A549 (cell line): ENCODE measurements at regions not wholly inside any gene's neighbourhood (a gene's known extent, or its start where the extent isn't known, plus 50 kb on each side); places are given as distances from the start of the nearest gene placed in this dataset.

Experiments used
- ATAC-seq, 2 experiments: fragments of 200-7000 bp in 1 of 2; fragments of >200 bp in 1 of 2; cut with Nextera tagmentation in 1 of 2; cut with Tn5 transposase in 1 of 2; 3 replicates each; pipeline versions ENCODE4 v1.8.0 to v1.9.1; 2018 to 2020; ENCODE audit warnings: mild to moderate bottlenecking in 1 of 2, moderate library complexity in 1 of 2
- CTCF ChIA-PET: fragments of 300-600 bp; sonication (Branson Sonifier 250); formaldehyde crosslinking; extraction: SDS; loops from one replicate; lab custom pipeline; 2021; ENCODE audit warnings: antibody characterized with exemption, inconsistent platforms; lab: Yijun Ruan, JAX
- POLR2A ChIA-PET: fragments of 350-600 bp; formaldehyde crosslinking; extraction: SDS; loops from one replicate; lab custom pipeline; 2021; ENCODE audit warnings: antibody characterized with exemption, inconsistent platforms; lab: Yijun Ruan, JAX
- DNase-seq, 2 experiments: peaks; one replicate each; pipeline versions ENCODE4 v3.0.0 to v3.0.0-alpha.2; 2011 to 2016; ENCODE audit warnings: low read depth in 1 of 2, low spot score in 1 of 2
- FAIRE-seq: peaks from 2 replicates; lab custom pipeline; 2011; peaks lifted over from hg19 to GRCh38; lab: Jason Lieb, UNC
- H3K27ac ChIP-seq, 2 experiments: fragments of >200 bp; sonication (Bioruptor Twin); formaldehyde crosslinking; 3 replicates each; pipeline ENCODE4 v1.5.1; 2016 to 2017
- H3K4me1 ChIP-seq: fragments of >200 bp; sonication (Bioruptor Twin); formaldehyde crosslinking; 3 replicates; pipeline ENCODE4 v1.6.1; 2016
- H3K4me2 ChIP-seq: fragments of >200 bp; sonication (Bioruptor Twin); formaldehyde crosslinking; 3 replicates; pipeline ENCODE4 v1.6.1; 2016
- H3K4me3 ChIP-seq: fragments of >200 bp; sonication (Bioruptor Twin); formaldehyde crosslinking; 3 replicates; pipeline ENCODE4 v1.5.1; 2016
- H3K9me3 ChIP-seq: fragments of >200 bp; sonication (Bioruptor Twin); formaldehyde crosslinking; 3 replicates; pipeline ENCODE4 v1.6.1; 2016
- CBX2 ChIP-seq: fragments of 200-600 bp; sonication (generic); IDR thresholded peaks from 2 replicates; pipeline ENCODE4 v1.6.1; 2016; ENCODE audit warnings: low read depth, mild to moderate bottlenecking, borderline replicate concordance
- CBX8 ChIP-seq: fragments of 200-600 bp; sonication (generic); IDR thresholded peaks from 2 replicates; pipeline ENCODE4 v1.6.1; 2016
- CHD4 ChIP-seq: fragments of 200-600 bp; sonication (generic); IDR thresholded peaks from 2 replicates; pipeline ENCODE4 v1.6.1; 2016; ENCODE audit warnings: antibody characterized with exemption, mild to moderate bottlenecking, borderline replicate concordance
- E2F6 ChIP-seq: IDR thresholded peaks from 2 replicates; pipeline ENCODE4 v1.6.1; 2012; ENCODE audit warnings: low read depth, borderline replicate concordance
- EHMT2 ChIP-seq: fragments of 200-600 bp; sonication (generic); IDR thresholded peaks from 2 replicates; pipeline ENCODE4 v1.6.1; 2016; ENCODE audit warnings: antibody characterized with exemption, low read depth, mild to moderate bottlenecking, moderate library complexity
- EP300 ChIP-seq, 2 experiments: fragments of >200 bp; sonication (Bioruptor Twin); formaldehyde crosslinking; IDR thresholded peaks; 2 replicates in 1 of 2; 3 replicates in 1 of 2; pipeline ENCODE4 v1.6.1; 2016 to 2017
- FOSB ChIP-seq: fragments of 250-450 bp; sonication (Bioruptor Pico); IDR thresholded peaks from 2 replicates; pipeline ENCODE4 v1.5.0; 2020; ENCODE audit warnings: mild to moderate bottlenecking, moderate library complexity
- FOSL2 ChIP-seq, 2 experiments: fragments of 450-650 bp in 1 of 2; fragments of >200 bp in 1 of 2; sonication (Bioruptor Twin) in 1 of 2; formaldehyde crosslinking; IDR thresholded peaks; 2 replicates each; pipeline versions ENCODE4 v1.5.0 to v1.6.1; 2016 to 2020; ENCODE audit warnings: mild to moderate bottlenecking in 1 of 2, moderate library complexity in 1 of 2
- HEYL ChIP-seq: fragments of 250-450 bp; sonication (Bioruptor Pico); IDR thresholded peaks from 2 replicates; pipeline ENCODE4 v1.8.0; 2021; ENCODE audit warnings: mild to moderate bottlenecking, moderate library complexity
- JUN ChIP-seq, 2 experiments: fragments of >200 bp; sonication (Bioruptor Twin); formaldehyde crosslinking; IDR thresholded peaks; 2 replicates in 1 of 2; 3 replicates in 1 of 2; pipeline ENCODE4 v1.6.1; 2016 to 2017
- KDM5A ChIP-seq: fragments of 200-600 bp; sonication (generic); IDR thresholded peaks from 2 replicates; pipeline ENCODE4 v1.6.1; 2016; ENCODE audit warnings: antibody characterized with exemption, mild to moderate bottlenecking
- MAFK ChIP-seq: fragments of 450-650 bp; IDR thresholded peaks from 2 replicates; pipeline ENCODE4 v1.6.1; 2014; ENCODE audit not compliant: partially characterized antibody
- MAZ ChIP-seq: fragments of 150-350 bp; IDR thresholded peaks from 2 replicates; pipeline ENCODE4 v1.6.1; 2014; ENCODE audit warnings: antibody characterized with exemption, low read depth, low read length, borderline replicate concordance
- PBX3 ChIP-seq: IDR thresholded peaks from 2 replicates; pipeline ENCODE4 v1.6.1; 2012
- POLR2A ChIP-seq: IDR thresholded peaks from 2 replicates; pipeline ENCODE4 v1.6.1; 2012; ENCODE audit warnings: mild to moderate bottlenecking, low read length
- RCOR1 ChIP-seq: fragments of 150-350 bp; IDR thresholded peaks from 2 replicates; pipeline ENCODE4 v1.6.1; 2014; ENCODE audit warnings: antibody characterized with exemption, low read length, low read depth
- REST ChIP-seq: fragments of 200-600 bp; sonication (generic); IDR thresholded peaks from 2 replicates; pipeline ENCODE4 v1.6.1; 2016; ENCODE audit warnings: antibody characterized with exemption, mild to moderate bottlenecking, moderate library complexity
- RFX5 ChIP-seq: fragments of 450-650 bp; IDR thresholded peaks from 2 replicates; pipeline ENCODE4 v1.7.1; 2014; ENCODE audit warnings: antibody characterized with exemption, mild to moderate bottlenecking, moderate library complexity
- USF2 ChIP-seq: fragments of 450-650 bp; IDR thresholded peaks from 2 replicates; pipeline ENCODE4 v1.6.1; 2014; ENCODE audit warnings: antibody characterized with exemption
- ZC3H11A ChIP-seq: fragments of 450-650 bp; IDR thresholded peaks from 2 replicates; pipeline ENCODE4 v1.6.1; 2014; ENCODE audit warnings: antibody characterized with exemption, mild to moderate bottlenecking
- ZSCAN20 ChIP-seq: fragments of 250-450 bp; sonication (Bioruptor Pico); IDR thresholded peaks from 2 replicates; pipeline ENCODE4 v1.8.0; 2022; ENCODE audit warnings: mild to moderate bottlenecking, moderate library complexity
- WGBS: methylation state at CpG from one replicate; pipeline ENCODE4 v1.1.6; 2017; ENCODE audit errors: missing lambda C conversion rate; 5-methylcytosine and 5-hydroxymethylcytosine counted together
- TF ChIP-seq, protein P1 (sequence below): fragments of 150-350 bp; IDR thresholded peaks from 2 replicates; pipeline ENCODE4 v1.6.1; 2014; ENCODE audit warnings: low read depth, mild to moderate bottlenecking, low read length
- TF ChIP-seq, protein P2 (sequence below): fragments of 250-450 bp; sonication (Bioruptor Pico); IDR thresholded peaks from 2 replicates; pipeline ENCODE4 v1.5.0; 2020; ENCODE audit warnings: low read depth, mild to moderate bottlenecking, moderate library complexity

GRCh38 chr5:18954239-18954638 is 1033.8 kb downstream of the CDH18 start (continued):
- TF ChIP-seq CHD4 (no peak), E2F6 (no peak)

- CTCF ChIA-PET = no interaction called here
- no peak overlapping the region for H3K27ac ChIP-seq
- FAIRE-seq = no peak
- no peak overlapping the region for H3K4me2 ChIP-seq
- no peak for ATAC-seq
- POLR2A ChIA-PET = no interaction called here
- no peak overlapping the region for H3K4me3 ChIP-seq
- TF ChIP-seq MAFK (peak; percentile 40), FOSB (CRISPR knock-in tag) (no peak)
- 14% methylated on average over 4 of the region's 4 CpGs for WGBS
- 0 out of 3 replicates have a peak, but pooled peaks cover 2% of the 10 kb centered on the region for H3K9me3 ChIP-seq
- H3K4me1 ChIP-seq = no peaks in the 10 kb centered on the region
- no peak for DNase-seq
These were observed 1028.5 kb downstream of the CDH18 start for GRCh38 chr5:18959535-18959934.

DNA sequence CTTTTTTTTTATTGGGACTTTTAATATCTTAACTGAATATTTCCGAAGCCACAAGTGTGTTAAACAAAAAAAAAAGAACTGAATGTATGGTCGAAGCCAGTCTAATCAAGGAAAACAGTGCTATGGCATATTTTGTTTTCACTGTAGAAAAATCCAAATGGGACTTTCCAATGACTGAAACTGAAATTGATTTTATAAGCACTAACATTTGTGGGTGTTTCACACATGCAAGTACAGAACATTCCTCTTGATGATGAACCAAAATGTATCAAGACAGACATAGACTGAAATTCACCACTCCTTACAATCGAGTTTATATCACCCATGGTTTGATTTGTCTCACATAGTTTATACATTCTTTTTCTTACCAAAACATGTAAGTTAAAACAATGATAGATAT is 1026.8 kb downstream of the CDH18 start:
- 0 out of 3 replicates have a peak, but pooled peaks cover 2% of the 10 kb centered on the region for H3K9me3 ChIP-seq
- FAIRE-seq (no peak), DNase-seq (no peak), ATAC-seq (no peak)
- 7% methylated on average over 3 of the region's 3 CpGs for WGBS
- H3K4me2 ChIP-seq = no peak overlapping the region
- no peaks in the 10 kb centered on the region for H3K4me1 ChIP-seq
- H3K4me3 ChIP-seq = no peak overlapping the region
- no peak overlapping the region for H3K27ac ChIP-seq
- TF ChIP-seq ZC3H11A (no peak), EP300 (IDR thresholded peaks at IDR 0.05) (no peak), KDM5A (no peak), RCOR1 (no peak), PBX3 (no peak), E2F6 (no peak), ZSCAN20 (no peak), FOSL2 (IDR thresholded peaks at IDR 0.05) (no peak), FOSL2 (CRISPR knock-in tag; IDR thresholded peaks at IDR 0.05) (no peak), USF2 (no peak), EHMT2 (no peak), FOSB (CRISPR knock-in tag) (no peak)
- TF ChIP-seq, protein P1, sequence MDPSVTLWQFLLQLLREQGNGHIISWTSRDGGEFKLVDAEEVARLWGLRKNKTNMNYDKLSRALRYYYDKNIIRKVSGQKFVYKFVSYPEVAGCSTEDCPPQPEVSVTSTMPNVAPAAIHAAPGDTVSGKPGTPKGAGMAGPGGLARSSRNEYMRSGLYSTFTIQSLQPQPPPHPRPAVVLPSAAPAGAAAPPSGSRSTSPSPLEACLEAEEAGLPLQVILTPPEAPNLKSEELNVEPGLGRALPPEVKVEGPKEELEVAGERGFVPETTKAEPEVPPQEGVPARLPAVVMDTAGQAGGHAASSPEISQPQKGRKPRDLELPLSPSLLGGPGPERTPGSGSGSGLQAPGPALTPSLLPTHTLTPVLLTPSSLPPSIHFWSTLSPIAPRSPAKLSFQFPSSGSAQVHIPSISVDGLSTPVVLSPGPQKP = no peak
- TF ChIP-seq, protein P2, sequence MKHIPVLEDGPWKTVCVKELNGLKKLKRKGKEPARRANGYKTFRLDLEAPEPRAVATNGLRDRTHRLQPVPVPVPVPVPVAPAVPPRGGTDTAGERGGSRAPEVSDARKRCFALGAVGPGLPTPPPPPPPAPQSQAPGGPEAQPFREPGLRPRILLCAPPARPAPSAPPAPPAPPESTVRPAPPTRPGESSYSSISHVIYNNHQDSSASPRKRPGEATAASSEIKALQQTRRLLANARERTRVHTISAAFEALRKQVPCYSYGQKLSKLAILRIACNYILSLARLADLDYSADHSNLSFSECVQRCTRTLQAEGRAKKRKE (CRISPR knock-in tag) = no peak
- POLR2A ChIA-PET = no interaction called here
- CTCF ChIA-PET = no interaction called here

GRCh38 chr5:18965893-18966292 is 1022.1 kb downstream of the CDH18 start:
- ATAC-seq = no peak
- Histone ChIP-seq H3K27ac (no peak overlapping the region), H3K4me3 (no peak overlapping the region), H3K9me3 (no peaks in the 10 kb centered on the region), H3K4me2 (no peak overlapping the region), H3K4me1 (no peaks in the 10 kb centered on the region)
- TF ChIP-seq RFX5 (no peak), JUN (IDR thresholded peaks at IDR 0.05) (no peak), HEYL (CRISPR knock-in tag) (no peak), MAFK (no peak), POLR2A (no peak), CBX2 (no peak), MAZ (no peak), CBX8 (no peak), REST (no peak)
- ChIA-PET CTCF (no interaction called here), POLR2A (no interaction called here)
- no peak for FAIRE-seq
- DNase-seq = no peak
- WGBS = 45% methylated on average over 3 of the region's 3 CpGs
